Psoas muscle (tissue), 7 donors: ENCODE measurements at regions not wholly inside any gene's neighbourhood (a gene's known extent, or its start where the extent isn't known, plus 50 kb on each side); places are given as distances from the start of the nearest gene placed in this dataset.

Experiments used
- ATAC-seq, 4 donors: fragments of 200-7000 bp; cut with Tn5 transposase; one replicate each; pipeline ENCODE4 v1.9.1; 2020; ENCODE audit warnings: moderate library complexity in 3 of 4, mild to moderate bottlenecking in 2 of 4
- DNase-seq, 2 donors: peaks; one replicate each; pipeline ENCODE4 v3.0.0-alpha.2; 2020
- H3K27ac ChIP-seq: fragments of 200-600 bp; one replicate; pipeline ENCODE4 v1.8.0; 2022
- H3K27me3 ChIP-seq, 3 donors: fragments of 200-600 bp in 1 of 3; one replicate each; pipeline versions ENCODE4 v1.6.1 to v1.8.0; 2013 to 2022; ENCODE audit warnings: low read length in 2 of 3, mild to moderate bottlenecking in 2 of 3, moderate library complexity in 1 of 3; ENCODE audit not compliant: insufficient read depth in 3 of 3
- H3K36me3 ChIP-seq, 2 donors: fragments of 200-600 bp in 1 of 2; one replicate each; pipeline versions ENCODE4 v1.6.1 to v1.8.0; 2013 to 2022; ENCODE audit warnings: low read depth in 1 of 2, mild to moderate bottlenecking in 1 of 2, moderate library complexity in 1 of 2; ENCODE audit not compliant: insufficient read depth in 1 of 2
- H3K4me1 ChIP-seq: fragments of 200-600 bp; one replicate; pipeline ENCODE4 v1.8.0; 2022
- H3K4me3 ChIP-seq: fragments of 200-600 bp; one replicate; pipeline ENCODE4 v1.8.0; 2022; ENCODE audit warnings: mild to moderate bottlenecking
- H3K9me3 ChIP-seq: fragments of 200-600 bp; one replicate; pipeline ENCODE4 v1.8.0; 2022
- CTCF ChIP-seq: fragments of 200-600 bp; IDR thresholded peaks from one replicate; pipeline ENCODE4 v1.8.0; 2022; ENCODE audit warnings: antibody characterized with exemption
- WGBS, 3 donors: extraction: QIAGEN DNeasy Blood & Tissue Kit; methylation state at CpG; one replicate each; pipeline versions ENCODE4 v1.1.6 to v1.1.7; 2013; 5-methylcytosine and 5-hydroxymethylcytosine counted together
- intact Hi-C, 2 donors: fragments of 100-400 bp; cut with DNase I; formaldehyde crosslinking; loops; one replicate each; pipeline versions ENCODE4 v1.11.0 to v1.14.2; 2022
- donor health status: healthy with polysubstance abuse.
- donor health status: DM: no; HTN: no; CAD: no; lungs with moderate emphysema.
- donor health status: Bipolar disorder and iron deficiency.
- donor health status: healthy.
- donor health status: DM: yes; HTN: yes; CAD: no.
- donor health status: DM: no; HTN: no; CAD: no.
- donor health status: DM: yes; HTN: yes; CAD: no.

GRCh38 chr2:8189316-8189715 is 492.5 kb upstream of the ID2 start:
- H3K9me3 ChIP-seq = no peaks in the 10 kb centered on the region
- H3K4me3 ChIP-seq = no peak overlapping the region
- intact Hi-C loops = no loop called here
- DNase-seq (no peak), ATAC-seq (no peak)
- no peaks in the 10 kb centered on the region for H3K36me3 ChIP-seq
- H3K27ac ChIP-seq = no peak overlapping the region
- no peaks in the 10 kb centered on the region for H3K4me1 ChIP-seq
- no peak for TF ChIP-seq CTCF
- no peaks in the 10 kb centered on the region for H3K27me3 ChIP-seq
- 84 to 89% (median 86%) methylated on average over 6 of the region's 6 CpGs for WGBS, 3 donors

GRCh38 chr2:8190279-8190678 is 491.6 kb upstream of the ID2 start:
- Histone ChIP-seq H3K27me3 (no peaks in the 10 kb centered on the region), H3K27ac (no peak overlapping the region), H3K36me3 (no peaks in the 10 kb centered on the region), H3K4me3 (no peak overlapping the region), H3K9me3 (no peaks in the 10 kb centered on the region), H3K4me1 (no peaks in the 10 kb centered on the region)
- intact Hi-C loops = no loop called here
- ATAC-seq (no peak), DNase-seq (no peak)
- no peak for TF ChIP-seq CTCF
- 72 to 79% (median 75%) methylated on average over 1 of the region's 1 CpG for whole genome bisulfite sequencing, 3 donors

- no peak overlapping the region for H3K27ac ChIP-seq
- H3K4me3 ChIP-seq = no peak overlapping the region
- 90 to 91% (median 91%) methylated on average over 4 of the region's 4 CpGs for WGBS, 3 donors
- no peak for TF ChIP-seq CTCF
- no peaks in the 10 kb centered on the region for H3K27me3 ChIP-seq
- ATAC-seq = no peak
- no peaks in the 10 kb centered on the region for H3K4me1 ChIP-seq
- intact Hi-C loops = no loop called here
- H3K36me3 ChIP-seq = no peaks in the 10 kb centered on the region
- DNase-seq = no peak
- no peaks in the 10 kb centered on the region for H3K9me3 ChIP-seq
Observed at GRCh38 chr2:8191427-8191826, 490.4 kb upstream of the ID2 start.

- Histone ChIP-seq H3K9me3 (no peaks in the 10 kb centered on the region), H3K27me3 (no peaks in the 10 kb centered on the region), H3K27ac (no peak overlapping the region), H3K36me3 (no peaks in the 10 kb centered on the region), H3K4me3 (no peak overlapping the region), H3K4me1 (no peaks in the 10 kb centered on the region)
- DNase-seq = no peak
- no peak for ATAC-seq
- TF ChIP-seq CTCF = no peak
- 86 to 88% (median 88%) methylated on average over 2 of the region's 2 CpGs for WGBS, 3 donors
- intact Hi-C loops = no loop called here
Observed at GRCh38 chr2:8193146-8193545, 488.7 kb upstream of the ID2 start.

GRCh38 chr2:8193686-8194615 is 487.9 kb upstream of the ID2 start:
- H3K36me3 ChIP-seq = no peaks in the 10 kb centered on the region
- H3K9me3 ChIP-seq = no peaks in the 10 kb centered on the region
- no peaks in the 10 kb centered on the region for H3K27me3 ChIP-seq
- ATAC-seq = no peak
- intact Hi-C loops = no loop called here
- no peak for TF ChIP-seq CTCF
- DNase-seq = no peak
- no peaks in the 10 kb centered on the region for H3K4me1 ChIP-seq
- no peak overlapping the region for H3K27ac ChIP-seq
- 39 to 51% (median 41%) methylated on average over 15 of the region's 15 CpGs for WGBS, 3 donors
- H3K4me3 ChIP-seq = no peak overlapping the region
